SIG-M5 treated with dmso at 0.1 percent for 504 hours (cell line): ENCODE measurements at regions not wholly inside any gene's neighbourhood (a gene's known extent, or its start where the extent isn't known, plus 50 kb on each side); places are given as distances from the start of the nearest gene placed in this dataset.

Source experiments
- DNase-seq: peaks from one replicate; lab custom pipeline; 2025; ENCODE audit not compliant: unreplicated experiment; lab: John Stamatoyannopoulos, UW

DNA sequence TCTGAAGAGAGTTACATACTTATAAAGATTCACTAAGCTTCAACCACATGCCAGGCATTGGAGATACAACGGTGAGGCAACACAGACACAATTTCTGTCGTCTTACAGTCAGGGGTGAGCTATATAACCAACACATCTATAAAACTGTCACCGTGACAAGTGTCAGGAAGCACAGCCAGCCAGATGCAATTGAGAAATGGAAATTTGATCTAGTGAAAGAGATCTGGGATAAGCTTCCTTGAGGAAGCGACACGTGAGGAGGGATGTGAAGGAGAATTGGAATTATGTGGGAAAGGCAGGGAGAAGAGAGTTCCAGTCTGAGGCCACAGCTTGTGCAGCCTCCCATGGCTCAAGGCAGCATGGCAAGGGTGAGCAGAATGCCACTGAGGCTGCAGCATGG, 50.9 kb upstream of the ZNF354B start:
- no peak for DNase-seq

- no peak for DNase-seq
Observed at GRCh38 chr5:178801021-178801420, 58.7 kb upstream of the ZNF354B start.

DNA sequence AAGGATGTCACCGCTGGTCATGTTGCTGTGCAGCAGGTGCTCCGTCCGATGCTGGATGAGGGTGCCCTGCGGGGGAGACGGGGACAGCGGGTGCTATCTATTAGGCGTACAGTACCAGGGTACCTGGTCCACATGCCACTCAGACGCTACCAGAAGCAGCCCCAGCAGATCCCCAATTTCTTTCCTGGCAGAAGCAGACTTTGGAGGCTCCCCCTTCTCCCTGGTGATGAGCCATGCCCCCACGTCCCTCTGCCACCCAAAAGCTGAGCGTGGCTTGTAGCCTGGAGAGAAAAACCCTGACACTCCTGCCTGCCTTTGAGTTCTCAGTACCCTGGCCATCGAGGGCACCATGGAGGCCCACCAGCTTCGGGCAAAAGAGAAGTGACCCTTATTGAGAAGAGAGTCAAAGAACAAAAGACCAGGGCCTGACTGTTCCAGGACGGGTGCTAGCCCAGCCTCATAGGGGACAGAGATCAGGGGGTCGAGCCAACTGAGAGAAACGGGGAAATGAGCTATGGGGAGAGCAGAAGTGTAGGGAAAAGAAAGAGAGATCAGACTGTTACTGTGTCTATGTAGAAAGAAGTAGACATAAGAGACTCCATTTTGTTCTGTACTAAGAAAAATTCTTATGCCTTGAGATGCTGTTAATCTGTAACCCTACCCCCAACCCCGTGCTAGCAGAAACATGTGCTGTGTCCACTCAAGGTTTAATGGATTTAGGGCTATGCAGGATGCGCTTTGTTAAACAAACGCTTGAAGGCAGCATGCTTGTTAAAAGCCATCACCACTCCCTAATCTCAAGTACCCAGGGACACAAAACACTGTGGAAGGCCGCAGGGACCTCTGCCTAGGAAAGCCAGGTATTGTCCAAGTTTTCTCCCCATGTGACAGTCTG, 62.0 kb upstream of the ZNF354B start:
- no peak for DNase-seq

DNA sequence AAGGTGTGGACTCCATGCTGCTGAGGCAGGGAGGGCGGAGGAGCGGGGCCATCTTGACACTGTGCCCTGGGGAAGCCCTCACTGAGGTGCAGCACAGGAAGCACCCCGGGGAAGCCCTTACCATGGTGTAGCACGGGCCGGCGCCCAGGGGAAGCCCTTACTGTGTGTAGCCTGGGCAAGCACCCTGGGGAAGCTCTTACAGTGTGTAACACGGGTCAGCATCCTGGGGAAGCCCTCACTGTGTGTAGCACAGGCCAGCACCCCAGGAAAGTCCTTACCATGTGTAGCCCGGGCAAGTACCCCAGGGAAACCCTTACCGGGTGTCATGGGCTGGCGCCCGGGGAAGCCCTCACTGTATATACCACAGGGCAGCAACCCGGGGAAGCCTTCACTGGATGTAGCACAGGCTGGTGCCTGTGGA, 62.6 kb upstream of the ZNF354B start:
- DNase-seq, result no peak

GRCh38 chr5:178796165-178796945, 63.4 kb upstream of the ZNF354B start:
- DNase-seq, result no peak

GRCh38 chr5:178794433-178794832, 64.0 kb upstream of the ZNF354A start:
- no peak for DNase-seq

- DNase-seq, result no peak
Observed at GRCh38 chr5:178793696-178794095, 63.2 kb upstream of the ZNF354A start.

GRCh38 chr5:178793151-178793550, 62.7 kb upstream of the ZNF354A start:
- no peak for DNase-seq

DNA sequence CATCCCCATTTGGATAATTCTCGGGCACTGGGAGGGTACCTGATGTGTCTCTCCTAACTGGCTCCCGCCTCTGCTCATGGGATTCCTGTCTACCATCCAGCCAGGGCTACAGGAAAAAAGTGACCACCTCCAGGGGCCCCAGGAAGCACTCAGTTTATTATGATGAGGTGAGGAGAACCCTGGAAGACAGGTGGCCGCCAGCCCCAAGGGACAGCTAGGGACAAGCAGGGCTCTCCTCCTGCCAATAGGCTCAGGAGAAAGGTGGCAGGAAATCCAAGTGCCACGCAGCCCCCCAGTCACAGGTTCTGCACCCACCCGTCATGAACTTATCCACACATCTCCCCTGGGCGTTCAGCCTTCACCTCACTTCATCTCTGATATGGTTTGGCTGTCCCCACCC, 61.5 kb upstream of the ZNF354A start:
- no peak for DNase-seq

GRCh38 chr5:178790371-178790770, 59.9 kb upstream of the ZNF354A start:
- DNase-seq, result peak; percentile 6

DNA sequence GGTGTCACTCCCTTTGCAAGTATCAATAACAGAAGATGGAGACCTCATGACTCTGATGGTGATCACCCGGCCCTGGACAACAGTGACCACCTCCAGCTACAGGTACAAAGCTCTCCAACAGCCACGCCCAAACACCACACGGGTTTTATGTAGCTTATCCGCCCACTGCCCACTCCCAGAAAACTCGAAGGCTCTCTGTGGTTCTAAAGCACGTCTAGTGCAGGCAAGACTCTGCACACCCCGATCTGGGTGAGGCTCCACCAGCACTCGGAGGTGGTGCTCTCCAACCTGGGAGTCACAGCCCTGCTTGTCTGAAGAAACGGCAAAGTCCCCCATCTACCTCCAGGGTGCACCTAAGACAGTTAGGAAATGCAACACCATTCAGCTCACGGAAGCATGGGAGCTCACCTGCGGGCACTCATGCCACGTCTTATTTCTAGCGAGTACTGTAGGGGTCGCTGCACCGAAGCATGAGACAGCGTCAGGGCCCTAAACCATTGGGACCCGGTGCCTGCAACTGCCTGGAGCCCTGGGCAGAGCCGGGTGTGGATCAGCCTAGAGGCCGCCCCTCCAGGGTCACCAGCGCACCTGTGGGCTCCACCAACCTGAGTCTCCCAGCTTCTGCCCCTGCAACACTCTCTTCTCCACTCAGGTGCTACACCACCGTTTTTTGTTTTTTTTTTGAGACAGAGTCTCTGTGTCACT, 58.1 kb upstream of the ZNF354A start:
- DNase-seq, result no peak

DNA sequence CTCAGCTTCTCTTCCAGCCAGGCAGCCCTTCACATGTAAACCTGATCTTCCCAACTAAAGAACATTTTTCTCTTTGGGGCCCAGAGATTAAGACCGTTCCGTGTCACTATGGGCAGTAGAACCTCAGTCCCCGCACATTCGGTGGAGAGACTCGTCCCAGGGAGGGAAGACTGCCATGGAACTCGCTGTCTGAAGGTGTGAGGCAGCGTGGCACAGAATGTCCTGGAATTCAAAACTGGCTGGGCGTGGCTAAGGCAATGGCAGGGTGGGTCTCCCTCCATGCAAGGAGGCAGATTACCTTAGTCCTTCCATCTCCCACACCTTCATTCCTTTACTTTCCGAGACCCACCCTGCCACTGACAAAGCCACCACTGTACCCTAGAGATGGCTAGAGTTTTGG, 57.4 kb upstream of the ZNF354A start:
- DNase-seq, result no peak

DNA sequence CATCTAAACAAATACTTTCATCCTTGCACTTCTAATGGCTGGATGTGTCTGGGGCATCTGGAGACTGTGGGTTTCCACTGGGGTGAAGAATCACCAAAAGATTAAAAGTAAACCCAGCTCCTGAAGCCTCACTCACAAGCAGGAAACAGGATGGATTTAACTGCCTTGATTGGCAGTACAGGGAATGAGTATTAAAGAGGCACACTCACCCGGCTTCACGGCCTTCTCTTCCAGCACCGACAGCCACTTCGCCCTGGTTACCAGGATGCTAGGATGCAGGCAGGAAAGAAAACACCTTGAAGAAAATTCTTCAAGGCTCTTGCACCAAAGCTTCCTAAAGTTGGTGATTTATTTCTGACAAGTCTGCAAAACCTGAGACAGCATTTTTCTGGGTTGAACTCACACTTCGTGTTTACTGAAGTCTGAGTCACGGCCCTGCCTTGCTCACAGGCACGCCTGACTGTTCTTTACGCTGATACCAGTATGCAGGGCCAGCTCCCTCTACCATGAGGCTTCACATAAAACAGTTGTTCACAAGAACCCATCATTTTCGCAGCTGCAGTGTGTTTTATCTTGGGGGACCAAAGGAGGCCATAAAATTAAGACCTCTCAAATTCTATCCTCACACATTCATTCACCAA, 56.5 kb upstream of the ZNF354A start:
- DNase-seq, result peak; percentile 51

DNA sequence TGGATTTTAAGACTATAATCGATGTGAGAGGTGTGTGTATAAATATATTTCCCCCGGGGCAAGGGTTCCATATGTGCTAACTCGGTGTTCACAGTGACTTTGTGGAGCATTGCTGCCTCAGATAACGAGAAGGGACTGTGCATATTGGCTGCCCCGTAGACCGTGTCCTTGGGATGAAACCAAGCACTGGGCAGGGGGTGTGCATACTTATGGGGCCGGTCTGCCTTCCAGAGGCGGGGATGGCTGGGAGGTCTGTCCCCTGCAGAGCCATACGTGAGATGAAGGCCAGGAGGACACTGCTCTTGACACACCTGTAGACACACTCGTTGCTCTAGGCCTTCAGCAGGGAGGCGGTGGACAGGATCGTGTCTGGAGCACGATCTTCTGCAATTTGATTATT, 56.0 kb upstream of the ZNF354A start:
- no peak for DNase-seq

GRCh38 chr5:178785999-178786398, 55.5 kb upstream of the ZNF354A start:
- DNase-seq, result no peak

GRCh38 chr5:178784391-178784790, 53.9 kb upstream of the ZNF354A start:
- DNase-seq, result no peak

GRCh38 chr5:178781936-178782335, 51.5 kb upstream of the ZNF354A start:
- DNase-seq, result no peak

GRCh38 chr5:178780581-178781498, 50.4 kb upstream of the ZNF354A start:
- DNase-seq, result no peak
